H1 (cell line): ENCODE measurements at regions not wholly inside any gene's neighbourhood (a gene's known extent, or its start where the extent isn't known, plus 50 kb on each side); places are given as distances from the start of the nearest gene placed in this dataset.

Experiments
- CHD2 ChIP-seq: IDR thresholded peaks from 2 replicates; pipeline ENCODE4 v1.6.1; 2012; ENCODE audit warnings: low read length, improper control_type of control experiment
- CHD7 ChIP-seq: fragments of 300-600 bp; sonication (generic); IDR thresholded peaks from 2 replicates; pipeline ENCODE4 v1.7.1; 2012; ENCODE audit warnings: low read length, moderate library complexity, mild to moderate bottlenecking, inconsistent platforms; ENCODE audit not compliant: insufficient replicate concordance
- FOSL1 ChIP-seq: IDR thresholded peaks from 2 replicates; pipeline ENCODE4 v1.6.1; 2011; ENCODE audit warnings: mild to moderate bottlenecking, low read depth, low read length, moderate library complexity; ENCODE audit not compliant: insufficient read depth
- GTF2F1 ChIP-seq: IDR thresholded peaks from 2 replicates; pipeline ENCODE4 v1.6.1; 2012; ENCODE audit warnings: low read depth, low read length, improper control_type of control experiment, borderline replicate concordance
- JUN ChIP-seq: IDR thresholded peaks from 2 replicates; pipeline ENCODE4 v1.6.1; 2011; ENCODE audit warnings: low read depth, mild to moderate bottlenecking, improper control_type of control experiment, low read length
- JUND ChIP-seq: IDR thresholded peaks from 2 replicates; pipeline ENCODE4 v1.6.1; 2011; ENCODE audit warnings: mild to moderate bottlenecking, improper control_type of control experiment, low read length
- RFX5 ChIP-seq: IDR thresholded peaks from 2 replicates; pipeline ENCODE4 v1.6.1; 2011; ENCODE audit warnings: low read depth, low read length, improper control_type of control experiment, borderline replicate concordance
- SUZ12 ChIP-seq: fragments of 200-600 bp; sonication (generic); IDR thresholded peaks from 2 replicates; pipeline ENCODE4 v1.6.1; 2012; ENCODE audit warnings: mild to moderate bottlenecking, inconsistent platforms, low read length, moderate library complexity, mixed read lengths
- TAF1 ChIP-seq: IDR thresholded peaks from 2 replicates; pipeline ENCODE4 v1.6.1; 2011; ENCODE audit warnings: mild to moderate bottlenecking, low read depth, low read length
- USF2 ChIP-seq: IDR thresholded peaks from 2 replicates; pipeline ENCODE4 v1.6.1; 2011; ENCODE audit warnings: low read length, improper control_type of control experiment
- ZNF274 ChIP-seq: IDR thresholded peaks from 2 replicates; pipeline ENCODE4 v1.7.0; 2012; ENCODE audit warnings: low read length, borderline replicate concordance; ENCODE audit errors: extremely low read depth

GRCh38 chr2:196480653-196481323 lies 158.7 kb upstream of the CCDC150 start (continued):
- TF ChIP-seq CHD7 (no peak), JUND (no peak), FOSL1 (no peak), USF2 (no peak), GTF2F1 (no peak), SUZ12 (no peak), ZNF274 (no peak), TAF1 (no peak), CHD2 (no peak), JUN (no peak), RFX5 (no peak)
